ENCODE measurements at regions not wholly inside any gene's neighbourhood (a gene's known extent, or its start where the extent isn't known, plus 50 kb on each side); places are given as distances from the start of the nearest gene placed in this dataset.

DNA sequence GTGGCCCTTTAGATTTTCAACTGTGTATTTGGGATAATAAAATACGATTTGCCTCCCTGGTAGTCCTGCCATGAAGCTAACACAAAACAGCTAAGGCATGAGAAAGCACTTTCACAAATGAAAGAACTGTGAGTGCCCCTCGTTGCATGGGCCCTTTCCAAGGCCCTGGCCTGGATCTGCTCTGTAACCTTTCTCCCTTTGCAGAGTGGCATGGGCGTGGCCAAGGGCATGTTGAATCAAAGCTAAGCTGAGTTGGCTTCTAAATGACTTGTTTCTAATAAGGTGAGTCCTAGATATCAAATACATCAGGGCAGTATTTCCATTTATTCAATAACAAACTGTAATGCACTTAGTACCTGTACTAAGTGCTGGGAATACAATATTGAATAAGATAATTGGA lies 78.7 kb upstream of the PTPN3 start:
- Histone ChIP-seq H3K27ac (ENCODE audit: low read depth in 1 of 2, low read length in 2 of 2) (no peak overlapping the region), H3K9ac (ENCODE audit: low read depth in 1 of 2, low read length in 2 of 2) (no peak overlapping the region), H3K4me3 (ENCODE audit: low read depth in 1 of 3, low read length in 3 of 3) (no peak overlapping the region), H3K4me1 (ENCODE audit: control insufficient read depth in 4 of 4, insufficient read depth in 4 of 4, low read length in 3 of 4) (no peaks in the 10 kb centered on the region), H3K9me3 (ENCODE audit: control insufficient read depth in 4 of 4, low read length in 3 of 4) (no peaks in the 10 kb centered on the region), H3K27me3 (ENCODE audit: control insufficient read depth in 4 of 4, insufficient read depth in 4 of 4, low read length in 3 of 4) (no peaks in the 10 kb centered on the region), H3K36me3 (ENCODE audit: control insufficient read depth in 4 of 4, insufficient read depth in 3 of 4, low read depth in 1 of 4, low read length in 3 of 4) (no peaks in the 10 kb centered on the region)
- DNase-seq (ENCODE audit: low spot score) = no peak
- TF ChIP-seq FOXA2 (IDR thresholded peaks at IDR 0.05) (no peak), FOXA1 (IDR thresholded peaks at IDR 0.05) (no peak), SP1 (IDR thresholded peaks at IDR 0.05) (no peak), YY1 (IDR thresholded peaks at IDR 0.05) (no peak), RAD21 (IDR thresholded peaks at IDR 0.05) (no peak), RXRA (IDR thresholded peaks at IDR 0.05) (no peak), HNF4A (conservative IDR thresholded peaks at IDR 0.05) (no peak), HNF4G (IDR thresholded peaks at IDR 0.05) (no peak), JUND (IDR thresholded peaks at IDR 0.05) (no peak), TAF1 (conservative IDR thresholded peaks at IDR 0.05) (no peak), EGR1 (IDR thresholded peaks at IDR 0.05; ENCODE audit: low read depth in 2 of 2) (no peak), NR2F2 (IDR thresholded peaks at IDR 0.05) (no peak), GABPA (IDR thresholded peaks at IDR 0.05 in 1 of 2, conservative IDR thresholded peaks at IDR 0.05 in 1 of 2) (no peak)
- TF ChIP-seq, protein P1, sequence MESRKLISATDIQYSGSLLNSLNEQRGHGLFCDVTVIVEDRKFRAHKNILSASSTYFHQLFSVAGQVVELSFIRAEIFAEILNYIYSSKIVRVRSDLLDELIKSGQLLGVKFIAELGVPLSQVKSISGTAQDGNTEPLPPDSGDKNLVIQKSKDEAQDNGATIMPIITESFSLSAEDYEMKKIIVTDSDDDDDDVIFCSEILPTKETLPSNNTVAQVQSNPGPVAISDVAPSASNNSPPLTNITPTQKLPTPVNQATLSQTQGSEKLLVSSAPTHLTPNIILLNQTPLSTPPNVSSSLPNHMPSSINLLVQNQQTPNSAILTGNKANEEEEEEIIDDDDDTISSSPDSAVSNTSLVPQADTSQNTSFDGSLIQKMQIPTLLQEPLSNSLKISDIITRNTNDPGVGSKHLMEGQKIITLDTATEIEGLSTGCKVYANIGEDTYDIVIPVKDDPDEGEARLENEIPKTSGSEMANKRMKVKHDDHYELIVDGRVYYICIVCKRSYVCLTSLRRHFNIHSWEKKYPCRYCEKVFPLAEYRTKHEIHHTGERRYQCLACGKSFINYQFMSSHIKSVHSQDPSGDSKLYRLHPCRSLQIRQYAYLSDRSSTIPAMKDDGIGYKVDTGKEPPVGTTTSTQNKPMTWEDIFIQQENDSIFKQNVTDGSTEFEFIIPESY (IDR thresholded peaks at IDR 0.05) = no peak
- TF ChIP-seq, protein P2, sequence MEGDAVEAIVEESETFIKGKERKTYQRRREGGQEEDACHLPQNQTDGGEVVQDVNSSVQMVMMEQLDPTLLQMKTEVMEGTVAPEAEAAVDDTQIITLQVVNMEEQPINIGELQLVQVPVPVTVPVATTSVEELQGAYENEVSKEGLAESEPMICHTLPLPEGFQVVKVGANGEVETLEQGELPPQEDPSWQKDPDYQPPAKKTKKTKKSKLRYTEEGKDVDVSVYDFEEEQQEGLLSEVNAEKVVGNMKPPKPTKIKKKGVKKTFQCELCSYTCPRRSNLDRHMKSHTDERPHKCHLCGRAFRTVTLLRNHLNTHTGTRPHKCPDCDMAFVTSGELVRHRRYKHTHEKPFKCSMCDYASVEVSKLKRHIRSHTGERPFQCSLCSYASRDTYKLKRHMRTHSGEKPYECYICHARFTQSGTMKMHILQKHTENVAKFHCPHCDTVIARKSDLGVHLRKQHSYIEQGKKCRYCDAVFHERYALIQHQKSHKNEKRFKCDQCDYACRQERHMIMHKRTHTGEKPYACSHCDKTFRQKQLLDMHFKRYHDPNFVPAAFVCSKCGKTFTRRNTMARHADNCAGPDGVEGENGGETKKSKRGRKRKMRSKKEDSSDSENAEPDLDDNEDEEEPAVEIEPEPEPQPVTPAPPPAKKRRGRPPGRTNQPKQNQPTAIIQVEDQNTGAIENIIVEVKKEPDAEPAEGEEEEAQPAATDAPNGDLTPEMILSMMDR (IDR thresholded peaks at IDR 0.05; ENCODE audit: low read depth, low read length, missing input control) = no peak
- TF ChIP-seq, protein P3, sequence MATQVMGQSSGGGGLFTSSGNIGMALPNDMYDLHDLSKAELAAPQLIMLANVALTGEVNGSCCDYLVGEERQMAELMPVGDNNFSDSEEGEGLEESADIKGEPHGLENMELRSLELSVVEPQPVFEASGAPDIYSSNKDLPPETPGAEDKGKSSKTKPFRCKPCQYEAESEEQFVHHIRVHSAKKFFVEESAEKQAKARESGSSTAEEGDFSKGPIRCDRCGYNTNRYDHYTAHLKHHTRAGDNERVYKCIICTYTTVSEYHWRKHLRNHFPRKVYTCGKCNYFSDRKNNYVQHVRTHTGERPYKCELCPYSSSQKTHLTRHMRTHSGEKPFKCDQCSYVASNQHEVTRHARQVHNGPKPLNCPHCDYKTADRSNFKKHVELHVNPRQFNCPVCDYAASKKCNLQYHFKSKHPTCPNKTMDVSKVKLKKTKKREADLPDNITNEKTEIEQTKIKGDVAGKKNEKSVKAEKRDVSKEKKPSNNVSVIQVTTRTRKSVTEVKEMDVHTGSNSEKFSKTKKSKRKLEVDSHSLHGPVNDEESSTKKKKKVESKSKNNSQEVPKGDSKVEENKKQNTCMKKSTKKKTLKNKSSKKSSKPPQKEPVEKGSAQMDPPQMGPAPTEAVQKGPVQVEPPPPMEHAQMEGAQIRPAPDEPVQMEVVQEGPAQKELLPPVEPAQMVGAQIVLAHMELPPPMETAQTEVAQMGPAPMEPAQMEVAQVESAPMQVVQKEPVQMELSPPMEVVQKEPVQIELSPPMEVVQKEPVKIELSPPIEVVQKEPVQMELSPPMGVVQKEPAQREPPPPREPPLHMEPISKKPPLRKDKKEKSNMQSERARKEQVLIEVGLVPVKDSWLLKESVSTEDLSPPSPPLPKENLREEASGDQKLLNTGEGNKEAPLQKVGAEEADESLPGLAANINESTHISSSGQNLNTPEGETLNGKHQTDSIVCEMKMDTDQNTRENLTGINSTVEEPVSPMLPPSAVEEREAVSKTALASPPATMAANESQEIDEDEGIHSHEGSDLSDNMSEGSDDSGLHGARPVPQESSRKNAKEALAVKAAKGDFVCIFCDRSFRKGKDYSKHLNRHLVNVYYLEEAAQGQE (IDR thresholded peaks at IDR 0.05) = no peak
- TF ChIP-seq, protein P4, sequence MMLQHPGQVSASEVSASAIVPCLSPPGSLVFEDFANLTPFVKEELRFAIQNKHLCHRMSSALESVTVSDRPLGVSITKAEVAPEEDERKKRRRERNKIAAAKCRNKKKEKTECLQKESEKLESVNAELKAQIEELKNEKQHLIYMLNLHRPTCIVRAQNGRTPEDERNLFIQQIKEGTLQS (IDR thresholded peaks at IDR 0.05) = no peak
- 67% methylated on average over 3 of the region's 3 CpGs for WGBS

Data from liver (tissue), 8 donors.